OCI-LY7 (cell line): ENCODE measurements at regions not wholly inside any gene's neighbourhood (a gene's known extent, or its start where the extent isn't known, plus 50 kb on each side); places are given as distances from the start of the nearest gene placed in this dataset.
A peak's percentile ranks its signal among the peaks of the same experiment; 100 is the strongest.

ENCODE experiments used
- BruUV-seq: library from RNA; stranded (reverse); fragments of 400-500 nt; replicated peaks from 2 replicates; lab custom pipeline; 2021; lab: Mats Ljungman, UMichigan
- CTCF ChIA-PET: fragments of 300-600 bp; sonication (Branson Sonifier 250); formaldehyde crosslinking; loops from one replicate; lab custom pipeline; 2022; ENCODE audit warnings: antibody characterized with exemption; ENCODE audit not compliant: unreplicated experiment; lab: Charles Lee
- POLR2A ChIA-PET: fragments of 300-600 bp; sonication (Branson Sonifier 250); formaldehyde crosslinking; loops from one replicate; lab custom pipeline; 2022; ENCODE audit warnings: antibody characterized with exemption; lab: Charles Lee
- DNase-seq: peaks from one replicate; pipeline ENCODE4 v3.0.0-alpha.2; 2015; ENCODE audit warnings: low spot score
- H2AFZ ChIP-seq: fragments of 200-600 bp; sonication (generic), shearing (Covaris generic); 2 replicates; pipeline ENCODE4 v1.6.1; 2014; ENCODE audit warnings: mild to moderate bottlenecking, antibody characterized with exemption, low read length, moderate library complexity
- H3K27ac ChIP-seq: fragments of 200-600 bp; sonication (generic); 2 replicates; pipeline ENCODE4 v1.5.1; 2014; ENCODE audit warnings: mixed run types, low read depth, mild to moderate bottlenecking, moderate library complexity, low read length, inconsistent platforms; ENCODE audit not compliant: poor library complexity, severe bottlenecking
- H3K36me3 ChIP-seq: fragments of 200-600 bp; sonication (generic); 2 replicates; pipeline ENCODE4 v1.6.1; 2014; ENCODE audit warnings: mild to moderate bottlenecking, antibody characterized with exemption, low read length, moderate library complexity, mixed read lengths; ENCODE audit not compliant: insufficient read depth
- H3K4me1 ChIP-seq: fragments of 200-600 bp; sonication (generic); 2 replicates; pipeline ENCODE4 v1.5.1; 2014; ENCODE audit warnings: mild to moderate bottlenecking, low read length; ENCODE audit not compliant: insufficient read depth, poor library complexity, severe bottlenecking
- H3K4me2 ChIP-seq: fragments of 200-600 bp; sonication (generic); 2 replicates; pipeline ENCODE4 v1.6.1; 2014; ENCODE audit warnings: mild to moderate bottlenecking, low read length
- H3K4me3 ChIP-seq: fragments of 200-600 bp; sonication (generic); 2 replicates; pipeline ENCODE4 v1.5.1; 2014; ENCODE audit warnings: mild to moderate bottlenecking, low read depth, low read length; ENCODE audit not compliant: poor library complexity, severe bottlenecking
- H3K79me2 ChIP-seq: fragments of 200-600 bp; sonication (generic); 2 replicates; pipeline ENCODE4 v1.6.1; 2016; ENCODE audit warnings: low read depth, mild to moderate bottlenecking, low read length, moderate library complexity, mixed read lengths; ENCODE audit not compliant: insufficient read depth
- H3K9me2 ChIP-seq: fragments of 200-600 bp; sonication (generic); 2 replicates; pipeline ENCODE4 v1.6.1; 2016; ENCODE audit warnings: mild to moderate bottlenecking, low read length, mixed read lengths; ENCODE audit not compliant: insufficient read depth
- H3K9me3 ChIP-seq: fragments of 200-600 bp; sonication (generic); 2 replicates; pipeline ENCODE4 v1.6.1; 2014; ENCODE audit warnings: mild to moderate bottlenecking, mixed run types, low read length, mixed read lengths
- H4K20me1 ChIP-seq: fragments of 200-600 bp; sonication (generic); 2 replicates; pipeline ENCODE4 v1.6.1; 2014; ENCODE audit warnings: mild to moderate bottlenecking, antibody characterized with exemption, low read length, moderate library complexity, mixed read lengths; ENCODE audit not compliant: insufficient read depth
- CTCF ChIP-seq: fragments of 200-600 bp; sonication (generic); conservative IDR thresholded peaks from 2 replicates; pipeline ENCODE4 v1.5.1; 2014; ENCODE audit warnings: mild to moderate bottlenecking, antibody characterized with exemption, low read length, moderate library complexity, mixed read lengths
- EZH2phosphoT487 ChIP-seq: fragments of 200-600 bp; sonication (generic); IDR thresholded peaks from 2 replicates; pipeline ENCODE4 v1.6.1; 2018; ENCODE audit warnings: low read depth, borderline replicate concordance, mild to moderate bottlenecking, mixed run types, antibody characterized with exemption, low read length, moderate library complexity, mixed read lengths
- intact Hi-C: fragments of 100-400 bp; cut with micrococcal nuclease; formaldehyde crosslinking; loops from one replicate; pipeline ENCODE4 v1.10.0; 2022; ENCODE audit not compliant: unreplicated experiment

GRCh38 chr14:65813760-65814384 lies 401.3 kb downstream of the FUT8 start:
- H3K4me2 ChIP-seq = no peak overlapping the region
- POLR2A ChIA-PET = no interaction called here
- intact Hi-C loops = no loop called here
- H3K9me2 ChIP-seq = no peaks in the 10 kb centered on the region
- H4K20me1 ChIP-seq = no peaks in the 10 kb centered on the region
- H3K36me3 ChIP-seq = no peaks in the 10 kb centered on the region
- no peak overlapping the region for H3K4me3 ChIP-seq
- no peak for DNase-seq
- H3K9me3 ChIP-seq = 0 out of 2 replicates have a peak, but pooled peaks cover 6% of the 10 kb centered on the region
- H2AFZ ChIP-seq = no peak overlapping the region
- BruUV-seq = no TSS peak
- CTCF ChIA-PET = no interaction called here
- TF ChIP-seq EZH2phosphoT487 (no peak), CTCF (0 out of 2 replicates have a peak, but pooled peaks have one; percentile 12)
- H3K79me2 ChIP-seq = no peaks in the 10 kb centered on the region
- H3K4me1 ChIP-seq = no peaks in the 10 kb centered on the region
- no peak overlapping the region for H3K27ac ChIP-seq

- H3K4me3 ChIP-seq = no peak overlapping the region
- H3K27ac ChIP-seq = no peak overlapping the region
- DNase-seq = no peak
- no peaks in the 10 kb centered on the region for H3K4me1 ChIP-seq
- H3K9me3 ChIP-seq = no peaks in the 10 kb centered on the region
- ChIA-PET CTCF (interaction anchor here (0.6 kb wide), 1 partner anchor 9 kb away, joined by 3 read pairs; no protein-coding TSS in a partner anchor), POLR2A (no interaction called here)
- no TSS peak for BruUV-seq
- no peaks in the 10 kb centered on the region for H3K36me3 ChIP-seq
- no peaks in the 10 kb centered on the region for H4K20me1 ChIP-seq
- no peaks in the 10 kb centered on the region for H3K79me2 ChIP-seq
- H2AFZ ChIP-seq = no peak overlapping the region
- no peaks in the 10 kb centered on the region for H3K9me2 ChIP-seq
- intact Hi-C loops = no loop called here
- TF ChIP-seq CTCF = 0 out of 2 replicates have a peak, but pooled peaks have one; percentile 13
- TF ChIP-seq EZH2phosphoT487 = no peak
- no peak overlapping the region for H3K4me2 ChIP-seq
Observed at GRCh38 chr14:65815127-65815526, 402.6 kb downstream of the FUT8 start.

GRCh38 chr14:65817011-65817410 lies 404.5 kb downstream of the FUT8 start:
- ChIA-PET CTCF (no interaction called here), POLR2A (no interaction called here)
- no peaks in the 10 kb centered on the region for H3K9me2 ChIP-seq
- no peaks in the 10 kb centered on the region for H3K79me2 ChIP-seq
- no peaks in the 10 kb centered on the region for H3K9me3 ChIP-seq
- no peak overlapping the region for H2AFZ ChIP-seq
- H3K27ac ChIP-seq = no peak overlapping the region
- no peaks in the 10 kb centered on the region for H4K20me1 ChIP-seq
- BruUV-seq = no TSS peak
- no peak overlapping the region for H3K4me3 ChIP-seq
- DNase-seq = no peak
- no peak for TF ChIP-seq EZH2phosphoT487
- TF ChIP-seq CTCF = no peak
- H3K36me3 ChIP-seq = no peaks in the 10 kb centered on the region
- intact Hi-C loops = no loop called here
- no peak overlapping the region for H3K4me2 ChIP-seq
- no peaks in the 10 kb centered on the region for H3K4me1 ChIP-seq
